C1 segment of cervical spinal cord (tissue), 14 donors: ENCODE measurements at regions not wholly inside any gene's neighbourhood (a gene's known extent, or its start where the extent isn't known, plus 50 kb on each side); places are given as distances from the start of the nearest gene placed in this dataset.
"Not testable (repeated sequence)": the region's sequence is repeated elsewhere in the genome, so short reads cannot be mapped to it uniquely, and the experiment has no call there.

Experiments
- DNase-seq, 14 donors: peaks; one replicate each; lab custom pipeline; 2025; lab: John Stamatoyannopoulos, UW

DNA sequence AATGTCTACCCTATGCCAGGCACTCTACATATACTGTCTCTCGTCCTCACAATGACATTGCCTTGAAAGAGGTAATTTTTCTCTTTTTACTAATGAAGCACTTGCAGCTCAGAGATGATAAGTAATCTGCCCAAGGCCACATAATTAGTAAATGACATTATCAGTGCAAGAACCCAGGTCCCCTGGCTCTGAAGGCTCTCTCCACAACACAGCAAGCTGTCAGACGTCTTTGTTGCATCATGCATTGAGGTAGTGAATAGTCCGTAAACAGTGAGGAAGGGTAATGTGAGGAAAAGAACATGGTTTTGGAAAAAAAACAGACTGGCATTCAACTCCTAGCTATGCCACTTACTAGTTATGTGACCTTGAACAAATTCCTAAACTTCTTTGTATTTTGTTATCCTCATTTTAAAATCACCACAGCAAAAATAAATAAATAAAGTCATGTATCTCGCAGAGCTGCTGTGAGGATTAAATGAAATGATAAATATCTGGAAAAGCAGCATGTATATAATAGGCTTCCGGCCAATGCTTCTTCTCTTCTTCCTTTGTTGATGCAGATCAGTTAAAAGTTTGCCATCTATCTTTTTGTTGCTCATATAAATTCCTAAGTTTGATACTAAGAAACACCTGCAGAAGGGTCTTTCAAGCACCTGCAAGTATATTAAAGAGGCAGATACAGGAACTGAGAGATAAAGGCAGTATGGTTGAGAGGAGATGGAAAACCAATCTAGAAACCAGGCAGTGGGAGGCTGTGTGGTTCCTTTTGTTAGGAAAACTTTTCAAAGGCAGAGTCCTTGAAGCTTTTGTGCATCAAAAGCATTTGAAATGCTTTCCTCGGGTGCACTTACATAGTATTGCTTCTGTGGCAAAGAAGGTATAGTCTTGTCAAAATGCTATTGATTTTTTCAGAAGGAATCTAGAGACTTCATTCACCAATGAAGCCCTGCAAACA is 82.8 kb downstream of the BTG1 start:
- no peak for DNase-seq

- no peak for DNase-seq
Observed at GRCh38 chr12:92061061-92061460, 84.6 kb downstream of the BTG1 start.

- no peak for DNase-seq
Observed at GRCh38 chr12:92059960-92060359, 85.7 kb downstream of the BTG1 start.

DNA sequence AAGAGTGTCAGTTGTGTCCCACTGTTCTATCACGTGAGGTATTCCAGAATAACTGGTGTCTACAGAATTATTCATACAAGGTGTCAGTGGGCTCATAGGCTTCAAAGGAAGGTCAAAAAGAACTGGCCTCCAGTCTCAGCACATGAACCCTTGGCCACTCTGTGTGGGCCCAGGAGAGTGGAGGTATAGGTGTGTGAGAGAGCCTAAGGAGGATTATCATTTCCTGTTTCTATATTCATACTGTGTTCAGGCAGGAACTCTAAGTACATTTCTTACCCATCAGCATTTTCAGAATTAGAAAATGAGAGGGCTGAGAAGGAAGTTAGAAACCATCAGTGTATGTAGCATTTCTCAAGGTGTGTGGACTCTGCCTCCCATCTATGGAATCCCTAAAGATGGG is 87.0 kb downstream of the BTG1 start:
- no peak for DNase-seq

GRCh38 chr12:92056756-92057155 is 88.9 kb downstream of the BTG1 start:
- DNase-seq, result not testable (repeated sequence)

DNA sequence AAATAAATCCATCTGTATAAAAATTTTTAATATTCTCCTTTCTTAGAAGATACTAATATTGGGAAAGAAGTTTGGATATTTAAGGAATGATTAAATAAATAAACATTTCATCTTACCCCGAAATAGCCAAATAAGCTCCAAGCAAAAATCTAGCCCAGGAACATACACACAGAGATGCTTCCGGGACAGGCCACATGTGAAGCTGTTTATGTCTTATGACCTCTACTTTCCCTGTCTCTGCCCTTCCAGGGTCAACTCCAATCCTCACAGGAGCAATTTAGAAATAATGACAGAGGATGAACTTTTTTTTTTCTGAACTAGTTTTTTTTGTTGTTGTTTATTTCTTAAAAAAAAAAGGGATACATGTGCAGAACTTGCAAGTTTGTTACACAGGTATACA is 89.4 kb downstream of the BTG1 start:
- no peak for DNase-seq

GRCh38 chr12:92055877-92056276 is 89.8 kb downstream of the BTG1 start:
- no peak for DNase-seq

DNA sequence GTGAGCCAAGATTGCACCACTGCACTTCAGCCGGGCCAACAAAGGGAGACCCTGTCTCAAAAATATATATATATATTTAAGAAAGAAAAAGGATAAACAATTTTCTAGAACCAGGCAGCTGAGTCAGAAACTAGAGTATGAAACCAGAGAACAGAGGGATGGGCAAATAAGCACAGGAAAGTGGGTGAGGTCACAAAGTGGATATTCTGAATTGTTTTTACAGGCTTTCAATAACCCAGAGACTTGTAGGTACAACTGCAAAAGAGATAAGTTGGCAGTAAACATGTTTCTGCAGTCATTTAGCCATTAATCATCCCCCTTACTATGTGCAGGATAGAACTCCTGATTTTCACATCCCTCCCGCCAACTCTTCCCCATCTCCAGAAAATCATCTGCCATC is 94.2 kb downstream of the BTG1 start:
- DNase-seq, result no peak

DNA sequence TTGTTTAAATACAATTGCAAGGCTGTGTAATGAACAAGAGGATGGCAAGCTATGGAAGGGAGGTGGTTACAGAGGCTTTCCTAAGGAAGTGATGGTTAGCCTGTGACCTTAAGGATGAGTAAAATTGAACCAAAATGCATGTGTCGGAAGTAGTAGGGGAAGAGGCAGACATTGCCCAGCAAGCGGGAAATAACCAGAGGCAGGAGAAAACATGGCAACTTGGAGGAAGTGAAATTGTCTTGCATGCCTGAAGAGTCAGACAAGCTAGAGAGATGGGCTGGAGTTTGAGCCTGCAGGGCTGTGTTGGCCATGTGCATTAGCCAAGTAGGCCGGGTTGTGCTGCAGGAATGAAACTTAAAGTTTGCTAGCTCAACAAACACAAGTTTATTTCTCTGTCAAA is 96.2 kb downstream of the BTG1 start:
- DNase-seq, result no peak

GRCh38 chr12:92047393-92047826 is 98.2 kb downstream of the BTG1 start:
- DNase-seq, result no peak

GRCh38 chr12:92046557-92047392 is 98.9 kb downstream of the BTG1 start:
- DNase-seq, result peak in 1 of 14 donors; percentile 55

- no peak for DNase-seq
Observed at GRCh38 chr12:92045852-92046251, 99.8 kb downstream of the BTG1 start.

DNA sequence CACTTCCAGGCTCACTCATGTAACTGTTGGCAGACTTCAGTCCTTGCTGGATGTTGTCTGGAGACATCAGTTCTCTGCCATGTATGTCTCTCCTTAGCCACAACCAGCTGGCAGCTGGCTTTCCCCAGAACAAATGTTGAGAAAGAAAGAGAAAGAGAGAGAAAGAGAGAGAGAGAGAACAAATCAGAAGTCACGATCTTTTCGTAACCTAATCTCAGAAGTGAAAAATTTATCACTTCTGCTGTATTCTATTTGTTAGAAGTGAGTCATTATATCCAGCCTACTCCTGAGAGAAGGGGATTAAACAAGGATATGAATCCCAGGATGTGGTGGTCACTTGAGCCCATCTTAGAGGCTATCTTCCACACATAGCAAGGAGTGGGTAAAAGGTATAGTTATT is 101.2 kb downstream of the BTG1 start:
- no peak for DNase-seq

DNA sequence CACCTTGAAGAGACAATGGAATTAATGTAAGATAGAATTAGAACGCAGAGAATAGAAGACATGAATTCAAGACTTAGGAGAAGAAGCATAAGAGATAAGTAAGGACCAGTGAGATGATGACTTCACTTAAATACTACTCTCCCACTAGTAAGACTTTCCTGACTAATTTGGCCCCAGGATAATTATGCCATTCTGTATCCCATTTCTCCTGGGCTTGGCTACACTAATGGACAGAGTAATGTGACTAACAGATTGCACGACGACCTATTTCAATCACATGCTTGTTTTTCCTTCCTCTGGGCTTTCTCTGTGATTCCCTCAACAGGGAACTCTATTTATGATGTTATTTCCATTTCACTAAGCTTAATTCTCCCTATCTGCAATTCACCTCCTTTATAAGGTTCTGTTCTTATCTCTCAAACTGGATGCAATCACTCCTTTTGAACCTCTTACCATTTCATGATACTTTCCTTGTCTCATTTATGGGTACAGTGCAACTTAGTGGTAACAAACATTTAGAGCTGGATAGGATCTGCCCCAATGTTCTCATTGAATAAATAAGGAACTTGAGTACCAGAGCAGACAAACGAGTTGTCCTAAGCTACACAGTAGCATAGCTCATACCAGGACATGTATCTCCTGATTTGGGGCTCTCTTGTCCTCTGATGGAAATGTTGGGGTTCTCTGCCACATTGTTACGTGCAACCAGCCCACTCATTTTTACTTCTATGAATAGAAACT is 102.7 kb downstream of the BTG1 start:
- DNase-seq, result no peak

- DNase-seq, result no peak
Observed at GRCh38 chr12:92041742-92042141, 103.9 kb downstream of the BTG1 start.

- DNase-seq, result peak in 1 of 14 donors; percentile 6
Observed at GRCh38 chr12:92039046-92039445, 106.6 kb downstream of the BTG1 start.

DNA sequence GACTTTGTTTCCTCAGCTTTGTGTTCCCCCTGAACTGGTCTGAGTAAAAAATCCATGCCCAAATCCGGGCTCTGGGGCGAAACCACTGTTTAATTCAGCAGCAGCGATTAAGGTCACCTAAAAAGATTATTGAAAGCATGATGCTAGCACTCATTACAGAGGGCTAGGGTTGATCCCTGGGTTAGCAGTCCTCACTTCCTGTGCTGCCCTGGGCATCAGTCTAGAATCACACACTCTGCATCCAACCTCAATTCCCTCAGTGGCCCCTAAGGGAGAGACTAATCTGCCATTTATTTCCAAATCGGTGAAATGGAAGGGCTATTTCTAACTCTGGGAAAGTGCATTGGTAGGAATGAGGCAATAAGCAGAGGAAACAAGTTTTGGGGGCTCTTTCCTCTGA is 107.2 kb downstream of the BTG1 start:
- no peak for DNase-seq

DNA sequence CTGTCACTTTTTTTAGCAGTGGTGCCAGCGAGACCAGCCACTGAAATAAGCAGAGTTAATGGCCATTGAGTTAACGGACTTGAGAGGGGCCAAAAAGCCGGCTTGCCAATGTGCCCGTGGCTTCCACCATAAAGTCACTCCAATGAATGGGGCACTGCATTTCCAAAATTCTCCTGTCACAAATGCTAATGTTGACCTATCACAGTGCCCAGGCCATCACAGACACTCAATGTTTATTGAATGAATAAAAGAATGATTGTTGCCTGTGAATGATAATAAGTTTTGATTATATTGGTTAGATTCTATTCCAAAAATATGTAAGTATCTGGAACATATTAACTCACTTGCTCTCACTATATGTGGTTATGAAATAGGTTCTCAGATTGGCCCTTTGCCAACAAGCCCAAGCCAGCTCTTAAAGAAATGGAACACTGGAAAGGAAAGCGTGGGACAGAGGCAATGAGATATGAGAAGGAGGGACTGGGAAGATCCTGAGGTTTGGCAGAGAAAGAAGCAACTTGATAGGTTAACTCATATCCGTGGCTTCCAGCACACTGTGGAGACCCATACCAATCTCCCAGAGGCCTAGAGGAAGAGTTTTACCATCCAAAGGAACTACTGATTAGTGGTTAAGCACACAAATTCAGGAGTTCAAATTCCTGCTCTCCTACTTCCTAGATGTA is 108.7 kb downstream of the BTG1 start:
- DNase-seq, result no peak

DNA sequence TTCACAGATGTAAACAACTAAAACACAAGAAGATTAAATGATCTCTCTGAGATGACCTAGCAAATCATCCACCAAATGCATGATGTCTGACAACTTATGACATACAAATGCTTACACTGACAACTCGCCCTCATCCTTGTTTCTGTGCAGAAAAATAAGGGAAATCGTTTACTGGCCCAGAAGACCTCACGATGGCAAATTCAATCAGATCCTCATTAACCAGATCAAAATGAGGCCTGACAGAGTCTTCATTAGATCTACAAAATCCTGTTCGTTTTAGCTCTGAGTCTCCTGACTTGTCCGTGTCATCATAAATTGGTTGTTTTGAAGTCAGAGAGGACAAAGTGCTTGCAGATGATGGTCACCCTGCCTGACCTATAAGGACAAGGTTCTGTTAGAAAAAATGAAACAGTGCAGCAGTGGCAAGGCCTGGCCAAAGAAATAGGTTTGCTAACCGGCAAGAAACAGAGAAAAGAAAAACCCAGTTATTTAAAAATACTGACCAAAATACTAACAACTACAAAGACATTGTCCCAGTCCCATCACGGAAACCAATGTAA is 109.5 kb downstream of the BTG1 start:
- peak in 1 of 14 donors; percentile 45 for DNase-seq

- no peak for DNase-seq
Observed at GRCh38 chr12:92035477-92035876, 110.2 kb downstream of the BTG1 start.

DNA sequence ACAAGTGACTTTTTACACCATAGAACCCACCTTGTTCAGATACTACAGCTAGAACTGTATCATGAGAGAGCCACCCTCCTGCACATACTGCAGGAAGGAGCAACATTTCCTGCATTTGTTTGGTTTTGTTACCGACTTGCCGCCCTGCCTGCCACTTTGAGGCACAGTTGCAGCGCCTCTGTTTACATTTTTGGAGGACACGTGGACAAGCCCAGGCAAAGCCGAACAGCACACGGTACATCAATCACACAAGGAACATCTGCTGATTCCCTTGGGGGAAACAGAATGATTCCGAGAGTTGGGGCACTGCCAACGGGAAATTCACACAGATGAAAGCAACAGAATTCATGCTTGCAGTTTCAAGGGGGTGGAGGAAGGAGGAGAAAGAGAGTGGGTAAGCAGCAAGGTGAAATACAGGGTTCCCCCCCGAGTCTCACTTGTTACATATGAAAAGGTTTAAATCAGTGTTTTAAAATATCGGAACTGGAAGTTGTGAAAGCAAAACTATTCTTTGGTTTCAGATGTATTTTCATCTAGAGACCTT is 110.7 kb downstream of the BTG1 start:
- peak in 9 of 14 donors; percentile 4 to 66 (median 21) for DNase-seq
